Large intestine (tissue), 3 donors: ENCODE measurements at regions not wholly inside any gene's neighbourhood (a gene's known extent, or its start where the extent isn't known, plus 50 kb on each side); places are given as distances from the start of the nearest gene placed in this dataset.

ENCODE experiments used
- DNase-seq, 2 donors: peaks; one replicate each; pipeline versions ENCODE4 v3.0.0 to v3.0.0-alpha.2; 2013
- H3K27ac ChIP-seq: one replicate; pipeline ENCODE4 v1.5.1; 2013; ENCODE audit warnings: low read length
- H3K27me3 ChIP-seq: 2 replicates; pipeline ENCODE4 v1.6.1; 2013; ENCODE audit warnings: low read length; ENCODE audit not compliant: control insufficient read depth, insufficient read depth
- H3K36me3 ChIP-seq: 2 replicates; pipeline ENCODE4 v1.6.1; 2013; ENCODE audit warnings: low read length; ENCODE audit not compliant: control insufficient read depth, insufficient read depth
- H3K4me1 ChIP-seq: one replicate; pipeline ENCODE4 v1.6.1; 2013; ENCODE audit warnings: low read length; ENCODE audit not compliant: control insufficient read depth, insufficient read depth
- H3K4me3 ChIP-seq: one replicate; pipeline ENCODE4 v1.5.1; 2013; ENCODE audit warnings: low read length
- H3K9me3 ChIP-seq: one replicate; pipeline ENCODE4 v1.6.1; 2013; ENCODE audit warnings: mild to moderate bottlenecking, low read depth, low read length, moderate library complexity; ENCODE audit not compliant: control insufficient read depth
- WGBS: methylation state at CpG from one replicate; pipeline ENCODE4 v1.1.5; 2013; ENCODE audit warnings: low lambda C conversion rate; ENCODE audit not compliant: insufficient coverage; 5-methylcytosine and 5-hydroxymethylcytosine counted together

DNA sequence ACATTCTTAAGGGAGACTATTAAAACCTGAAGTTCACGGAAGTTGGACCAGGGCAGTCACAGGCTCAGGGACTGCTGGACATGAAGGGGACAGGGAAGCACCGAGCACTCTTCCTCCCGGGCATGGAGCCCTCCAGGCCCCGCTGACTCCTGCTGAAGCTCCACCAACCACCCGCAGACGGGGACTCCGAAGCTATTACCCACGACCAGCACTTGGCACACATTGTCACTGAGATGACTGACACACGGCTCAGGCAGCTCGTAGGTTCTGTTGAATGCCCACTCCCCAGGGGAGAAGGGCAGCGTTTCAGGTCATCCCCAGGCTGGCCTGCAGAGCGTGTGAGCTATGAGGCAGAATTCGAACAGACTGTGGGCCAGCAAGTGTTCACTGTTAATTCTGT lies 234.8 kb downstream of the NDUFA10 start:
- H3K4me3 ChIP-seq = no peak overlapping the region
- no peak overlapping the region for H3K27ac ChIP-seq
- H3K4me1 ChIP-seq = no peaks in the 10 kb centered on the region
- H3K27me3 ChIP-seq = no peaks in the 10 kb centered on the region
- no CpG with 5 or more reads among the region's 13 CpGs for WGBS
- H3K36me3 ChIP-seq = no peaks in the 10 kb centered on the region
- DNase-seq = no peak
- peaks cover 4% of the 10 kb centered on the region for H3K9me3 ChIP-seq

- WGBS = no CpG with 5 or more reads among the region's 8 CpGs
- H3K4me1 ChIP-seq = no peaks in the 10 kb centered on the region
- H3K27me3 ChIP-seq = no peaks in the 10 kb centered on the region
- H3K27ac ChIP-seq = no peak overlapping the region
- H3K4me3 ChIP-seq = no peak overlapping the region
- peaks cover 3% of the 10 kb centered on the region for H3K9me3 ChIP-seq
- no peaks in the 10 kb centered on the region for H3K36me3 ChIP-seq
- no peak for DNase-seq
These were observed 235.4 kb downstream of the NDUFA10 start for GRCh38 chr2:239789711-239790110.

GRCh38 chr2:239788576-239789098 lies 236.5 kb downstream of the NDUFA10 start:
- no peak overlapping the region for H3K27ac ChIP-seq
- DNase-seq = no peak
- no peaks in the 10 kb centered on the region for H3K36me3 ChIP-seq
- H3K9me3 ChIP-seq = no peaks in the 10 kb centered on the region
- 100% methylated on average over 1 of the region's 6 CpGs for WGBS
- no peaks in the 10 kb centered on the region for H3K27me3 ChIP-seq
- no peak overlapping the region for H3K4me3 ChIP-seq
- no peaks in the 10 kb centered on the region for H3K4me1 ChIP-seq

- Histone ChIP-seq H3K27me3 (no peaks in the 10 kb centered on the region), H3K4me3 (no peak overlapping the region), H3K4me1 (no peaks in the 10 kb centered on the region), H3K9me3 (no peaks in the 10 kb centered on the region), H3K36me3 (no peaks in the 10 kb centered on the region), H3K27ac (no peak overlapping the region)
- WGBS = no CpG with 5 or more reads among the region's 6 CpGs
- no peak for DNase-seq
These were observed 237.5 kb downstream of the NDUFA10 start for GRCh38 chr2:239787538-239788050.

DNA sequence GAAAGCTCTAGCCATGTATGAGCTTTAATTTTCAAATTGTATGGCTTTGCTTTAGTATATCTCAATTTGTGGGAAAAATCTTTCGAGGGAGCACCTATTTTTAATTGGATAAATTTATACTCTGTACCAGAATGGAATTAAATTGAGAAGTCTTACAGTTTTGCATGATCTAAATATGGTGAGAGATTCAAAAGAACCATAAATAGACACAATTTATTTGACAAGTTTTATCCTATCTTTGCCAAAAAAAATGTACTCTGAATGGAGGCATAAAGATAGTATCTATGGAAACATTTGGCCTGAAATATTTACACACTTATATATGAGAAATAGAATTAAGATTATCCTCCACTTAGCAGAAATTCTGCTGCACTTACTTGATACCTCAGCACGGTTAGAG lies 238.4 kb downstream of the NDUFA10 start:
- 86% methylated on average over 1 of the region's 2 CpGs for WGBS
- Histone ChIP-seq H3K36me3 (no peaks in the 10 kb centered on the region), H3K4me1 (no peaks in the 10 kb centered on the region)

DNA sequence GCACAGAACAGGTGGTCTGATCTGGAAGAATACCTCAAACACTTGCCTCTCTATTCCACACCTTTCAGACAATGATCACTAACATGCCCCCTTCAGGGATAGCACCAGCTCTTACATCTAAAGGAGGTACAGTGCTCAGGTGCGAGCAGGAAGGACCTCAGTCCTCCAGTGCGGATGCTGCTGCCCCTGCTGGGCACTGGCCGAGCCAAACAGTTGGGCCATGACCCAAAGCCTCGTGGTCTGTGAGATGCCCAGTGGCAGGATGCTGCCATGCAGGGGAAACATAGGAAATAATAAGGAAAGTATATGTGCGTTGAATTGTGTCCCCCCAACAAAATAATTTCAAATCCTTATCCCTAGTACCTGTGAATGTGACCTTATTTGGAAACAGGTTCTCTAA lies 243.7 kb downstream of the NDUFA10 start:
- no peak overlapping the region for H3K4me3 ChIP-seq
- no peaks in the 10 kb centered on the region for H3K27me3 ChIP-seq
- DNase-seq = no peak
- no peaks in the 10 kb centered on the region for H3K4me1 ChIP-seq
- H3K36me3 ChIP-seq = no peaks in the 10 kb centered on the region
- WGBS = no CpG with 5 or more reads among the region's 5 CpGs
- H3K9me3 ChIP-seq = no peaks in the 10 kb centered on the region
- H3K27ac ChIP-seq = no peak overlapping the region

More for the DNA sequence above, 238.4 kb downstream of the NDUFA10 start:
- Histone ChIP-seq H3K27ac (no peak overlapping the region), H3K9me3 (no peaks in the 10 kb centered on the region), H3K27me3 (no peaks in the 10 kb centered on the region), H3K4me3 (no peak overlapping the region)
- no peak for DNase-seq

- no peaks in the 10 kb centered on the region for H3K36me3 ChIP-seq
- no peaks in the 10 kb centered on the region for H3K9me3 ChIP-seq
- H3K27me3 ChIP-seq = no peaks in the 10 kb centered on the region
- no peak overlapping the region for H3K27ac ChIP-seq
- no peak overlapping the region for H3K4me3 ChIP-seq
- DNase-seq = no peak
- no CpG with 5 or more reads among the region's 19 CpGs for WGBS
- H3K4me1 ChIP-seq = no peaks in the 10 kb centered on the region
These were observed 244.7 kb downstream of the NDUFA10 start for GRCh38 chr2:239780236-239780994.

DNA sequence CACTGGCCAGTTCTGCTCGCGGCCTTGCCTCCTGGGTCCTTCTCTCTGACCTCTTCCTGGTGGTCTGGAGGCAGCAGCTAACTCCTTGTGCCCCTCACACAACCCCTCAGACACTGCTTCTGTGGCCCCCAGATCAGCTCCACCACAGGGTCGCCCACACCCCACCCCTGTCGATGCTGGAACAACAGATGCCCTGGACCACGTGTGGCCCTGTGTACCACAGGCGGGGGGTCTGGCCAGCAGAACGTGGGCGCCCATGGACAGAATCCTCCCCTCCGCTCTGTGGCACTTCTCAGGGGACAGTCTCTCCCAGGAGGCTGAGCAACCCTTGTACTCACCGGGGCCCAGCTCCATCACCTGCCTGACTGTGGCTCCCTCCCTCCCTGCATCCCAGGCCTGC lies 245.6 kb downstream of the NDUFA10 start:
- H3K27ac ChIP-seq = no peak overlapping the region
- WGBS = no CpG with 5 or more reads among the region's 10 CpGs
- H3K4me3 ChIP-seq = no peak overlapping the region
- no peaks in the 10 kb centered on the region for H3K27me3 ChIP-seq
- no peaks in the 10 kb centered on the region for H3K4me1 ChIP-seq
- no peaks in the 10 kb centered on the region for H3K9me3 ChIP-seq
- no peak for DNase-seq
- no peaks in the 10 kb centered on the region for H3K36me3 ChIP-seq

- Histone ChIP-seq H3K4me1 (no peaks in the 10 kb centered on the region), H3K36me3 (no peaks in the 10 kb centered on the region), H3K9me3 (no peaks in the 10 kb centered on the region), H3K27me3 (no peaks in the 10 kb centered on the region), H3K4me3 (no peak overlapping the region), H3K27ac (no peak overlapping the region)
- DNase-seq = no peak
- no CpG with 5 or more reads among the region's 13 CpGs for WGBS
These were observed 246.1 kb downstream of the NDUFA10 start for GRCh38 chr2:239778861-239779558.

DNA sequence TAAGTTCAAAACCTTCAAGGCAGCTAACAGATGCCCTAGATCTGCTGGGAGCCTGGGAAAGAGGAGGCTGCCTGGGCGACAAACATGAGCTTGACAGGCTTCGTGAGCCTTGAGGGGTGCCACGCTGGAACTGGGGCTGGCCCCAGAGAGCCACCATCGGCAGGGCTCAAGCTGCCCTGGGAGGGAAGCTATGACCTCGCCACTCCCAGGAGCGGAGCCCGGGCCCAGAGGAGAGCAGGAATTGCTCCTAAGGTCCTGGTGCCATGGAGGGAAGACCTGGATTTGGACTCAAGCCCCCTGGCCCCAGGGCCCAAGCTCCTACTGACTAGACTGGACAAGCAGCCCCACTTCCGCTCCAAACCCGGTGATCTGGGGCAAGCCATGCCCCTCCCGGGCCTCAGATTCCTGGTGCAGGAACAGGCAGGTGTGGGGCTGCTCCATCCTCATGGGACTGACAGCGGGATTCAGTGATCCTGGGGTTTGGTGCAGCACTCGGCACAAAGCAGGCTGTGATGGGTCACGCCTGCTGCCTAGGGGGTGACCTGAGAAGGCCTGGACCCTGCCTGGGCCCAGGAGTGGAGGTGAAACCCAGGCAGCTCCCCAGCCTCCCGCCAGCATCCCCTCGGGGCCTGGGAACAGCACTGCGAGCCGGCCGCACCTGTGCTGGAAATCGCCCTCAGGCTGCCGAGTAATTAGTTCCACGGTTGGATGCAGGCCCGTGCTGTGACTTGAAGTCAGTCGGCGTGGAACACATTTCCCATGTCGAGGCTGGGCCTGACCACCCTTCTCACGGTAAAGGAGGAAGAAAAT lies 246.9 kb downstream of the NDUFA10 start:
- H3K4me1 ChIP-seq = no peaks in the 10 kb centered on the region
- H3K4me3 ChIP-seq = no peak overlapping the region
- no CpG with 5 or more reads among the region's 26 CpGs for WGBS
- DNase-seq = no peak
- H3K36me3 ChIP-seq = no peaks in the 10 kb centered on the region
- H3K27ac ChIP-seq = no peak overlapping the region
- H3K27me3 ChIP-seq = no peaks in the 10 kb centered on the region
- H3K9me3 ChIP-seq = no peaks in the 10 kb centered on the region
